A549 (cell line): ENCODE measurements at regions not wholly inside any gene's neighbourhood (a gene's known extent, or its start where the extent isn't known, plus 50 kb on each side); places are given as distances from the start of the nearest gene placed in this dataset.

Experiments used
- TF ChIP-seq, protein P1 (sequence below): fragments of >200 bp; sonication (Bioruptor Twin); formaldehyde crosslinking; IDR thresholded peaks from 3 replicates; pipeline ENCODE4 v1.5.1; 2016
- TF ChIP-seq, protein P2 (sequence below): fragments of 200-600 bp; sonication (generic); IDR thresholded peaks from 2 replicates; pipeline ENCODE4 v1.6.1; 2016; ENCODE audit warnings: antibody characterized with exemption, mild to moderate bottlenecking, moderate library complexity

DNA sequence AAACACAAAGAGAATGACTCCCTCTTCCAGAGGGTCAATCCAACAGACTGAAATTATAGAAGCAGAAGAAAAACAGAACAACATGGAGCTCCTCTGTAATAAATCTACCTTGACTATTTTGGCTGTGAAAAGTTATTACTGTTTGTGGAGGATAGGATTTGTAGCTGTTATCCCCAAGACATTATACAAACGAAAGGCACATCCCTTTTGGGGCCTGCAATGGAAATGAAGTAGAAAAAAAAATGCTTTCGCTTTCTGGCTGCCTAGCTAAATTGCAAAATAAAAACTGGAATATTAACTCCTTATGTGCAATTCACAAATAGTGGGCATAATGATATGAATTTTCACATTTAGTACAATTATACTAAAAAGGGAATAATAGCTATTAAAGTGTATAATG is 123.8 kb upstream of the CCDC179 start:
- TF ChIP-seq, protein P1, sequence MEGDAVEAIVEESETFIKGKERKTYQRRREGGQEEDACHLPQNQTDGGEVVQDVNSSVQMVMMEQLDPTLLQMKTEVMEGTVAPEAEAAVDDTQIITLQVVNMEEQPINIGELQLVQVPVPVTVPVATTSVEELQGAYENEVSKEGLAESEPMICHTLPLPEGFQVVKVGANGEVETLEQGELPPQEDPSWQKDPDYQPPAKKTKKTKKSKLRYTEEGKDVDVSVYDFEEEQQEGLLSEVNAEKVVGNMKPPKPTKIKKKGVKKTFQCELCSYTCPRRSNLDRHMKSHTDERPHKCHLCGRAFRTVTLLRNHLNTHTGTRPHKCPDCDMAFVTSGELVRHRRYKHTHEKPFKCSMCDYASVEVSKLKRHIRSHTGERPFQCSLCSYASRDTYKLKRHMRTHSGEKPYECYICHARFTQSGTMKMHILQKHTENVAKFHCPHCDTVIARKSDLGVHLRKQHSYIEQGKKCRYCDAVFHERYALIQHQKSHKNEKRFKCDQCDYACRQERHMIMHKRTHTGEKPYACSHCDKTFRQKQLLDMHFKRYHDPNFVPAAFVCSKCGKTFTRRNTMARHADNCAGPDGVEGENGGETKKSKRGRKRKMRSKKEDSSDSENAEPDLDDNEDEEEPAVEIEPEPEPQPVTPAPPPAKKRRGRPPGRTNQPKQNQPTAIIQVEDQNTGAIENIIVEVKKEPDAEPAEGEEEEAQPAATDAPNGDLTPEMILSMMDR, result no peak
- TF ChIP-seq, protein P2, sequence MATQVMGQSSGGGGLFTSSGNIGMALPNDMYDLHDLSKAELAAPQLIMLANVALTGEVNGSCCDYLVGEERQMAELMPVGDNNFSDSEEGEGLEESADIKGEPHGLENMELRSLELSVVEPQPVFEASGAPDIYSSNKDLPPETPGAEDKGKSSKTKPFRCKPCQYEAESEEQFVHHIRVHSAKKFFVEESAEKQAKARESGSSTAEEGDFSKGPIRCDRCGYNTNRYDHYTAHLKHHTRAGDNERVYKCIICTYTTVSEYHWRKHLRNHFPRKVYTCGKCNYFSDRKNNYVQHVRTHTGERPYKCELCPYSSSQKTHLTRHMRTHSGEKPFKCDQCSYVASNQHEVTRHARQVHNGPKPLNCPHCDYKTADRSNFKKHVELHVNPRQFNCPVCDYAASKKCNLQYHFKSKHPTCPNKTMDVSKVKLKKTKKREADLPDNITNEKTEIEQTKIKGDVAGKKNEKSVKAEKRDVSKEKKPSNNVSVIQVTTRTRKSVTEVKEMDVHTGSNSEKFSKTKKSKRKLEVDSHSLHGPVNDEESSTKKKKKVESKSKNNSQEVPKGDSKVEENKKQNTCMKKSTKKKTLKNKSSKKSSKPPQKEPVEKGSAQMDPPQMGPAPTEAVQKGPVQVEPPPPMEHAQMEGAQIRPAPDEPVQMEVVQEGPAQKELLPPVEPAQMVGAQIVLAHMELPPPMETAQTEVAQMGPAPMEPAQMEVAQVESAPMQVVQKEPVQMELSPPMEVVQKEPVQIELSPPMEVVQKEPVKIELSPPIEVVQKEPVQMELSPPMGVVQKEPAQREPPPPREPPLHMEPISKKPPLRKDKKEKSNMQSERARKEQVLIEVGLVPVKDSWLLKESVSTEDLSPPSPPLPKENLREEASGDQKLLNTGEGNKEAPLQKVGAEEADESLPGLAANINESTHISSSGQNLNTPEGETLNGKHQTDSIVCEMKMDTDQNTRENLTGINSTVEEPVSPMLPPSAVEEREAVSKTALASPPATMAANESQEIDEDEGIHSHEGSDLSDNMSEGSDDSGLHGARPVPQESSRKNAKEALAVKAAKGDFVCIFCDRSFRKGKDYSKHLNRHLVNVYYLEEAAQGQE, result no peak
